Kidney tubule cell (primary cell): ENCODE measurements at regions not wholly inside any gene's neighbourhood (a gene's known extent, or its start where the extent isn't known, plus 50 kb on each side); places are given as distances from the start of the nearest gene placed in this dataset.

Experiments
- DNase-seq: peaks from one replicate; pipeline ENCODE4 v3.0.0-alpha.2; 2018; ENCODE audit warnings: low spot score

DNA sequence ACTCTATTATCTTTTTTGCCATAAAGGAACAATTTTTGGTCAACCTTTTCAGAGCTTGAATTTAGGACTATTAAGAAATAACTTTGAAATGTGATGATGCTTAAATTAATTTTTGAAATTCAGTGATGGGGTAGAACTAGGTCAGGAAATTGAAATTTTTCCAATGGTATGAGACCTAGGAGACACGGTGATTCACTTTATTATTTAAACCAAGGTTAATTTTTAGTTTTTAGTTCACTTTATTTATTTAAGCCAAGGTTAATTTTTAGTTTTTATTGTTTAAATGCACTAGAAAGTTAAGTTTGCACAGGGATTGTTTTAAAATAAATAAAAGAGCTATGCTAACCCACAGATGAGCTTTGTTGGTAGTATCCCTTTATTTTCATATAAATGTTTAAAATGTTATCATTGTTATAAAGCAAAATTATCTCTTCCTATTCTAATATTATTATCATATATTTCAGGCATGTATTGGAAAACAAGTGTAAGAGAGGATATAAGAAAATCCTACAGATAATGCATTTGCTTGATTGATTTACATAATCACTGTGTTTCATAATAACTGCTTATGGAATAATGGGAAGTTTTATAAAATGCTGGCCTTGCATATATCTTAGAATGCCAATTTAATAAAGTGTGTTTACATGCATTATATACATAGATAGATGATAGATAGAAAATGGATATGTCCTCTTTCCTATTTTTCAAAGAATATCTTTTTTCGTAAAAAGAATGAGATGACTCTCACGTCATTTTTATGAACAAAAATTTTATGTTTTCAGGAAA, 163.6 kb downstream of the HGF start:
- DNase-seq = no peak

DNA sequence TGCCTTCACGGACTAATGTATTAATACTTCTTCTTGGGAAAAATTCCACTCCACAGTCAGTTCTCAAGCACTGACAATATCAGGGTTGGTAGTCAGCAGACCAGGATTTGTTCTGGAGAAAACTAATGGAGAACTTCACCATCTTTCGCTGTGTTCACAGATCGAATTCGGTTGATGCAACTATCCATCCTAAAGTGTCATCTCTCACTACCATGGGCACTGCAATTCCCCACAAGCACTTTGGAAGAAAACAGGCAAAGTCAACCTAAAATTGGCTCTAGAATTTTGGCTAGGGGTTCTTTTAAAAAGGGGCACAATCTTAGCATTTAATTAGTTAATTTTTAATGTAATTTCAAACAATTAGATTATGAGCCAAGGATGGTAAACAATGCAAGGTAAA, 164.4 kb downstream of the HGF start:
- no peak for DNase-seq

DNA sequence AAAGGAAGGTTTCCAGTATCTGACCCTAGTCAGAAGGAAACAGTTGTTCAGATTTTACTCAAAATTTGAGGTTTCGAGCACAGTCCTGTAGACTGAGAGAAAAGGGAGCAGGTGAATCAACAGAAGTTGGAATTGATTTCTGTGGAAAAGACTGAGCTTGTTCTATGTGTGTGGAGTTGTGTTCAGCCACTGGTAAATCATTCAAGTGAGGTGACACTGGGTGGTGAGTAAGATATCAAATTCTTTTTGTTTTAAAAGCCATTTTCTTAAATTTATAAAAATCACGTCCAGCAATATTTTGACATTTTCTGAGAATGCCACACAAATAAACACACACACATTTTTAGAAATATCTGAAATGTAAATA, 165.1 kb downstream of the HGF start:
- peak; percentile 58 for DNase-seq

DNA sequence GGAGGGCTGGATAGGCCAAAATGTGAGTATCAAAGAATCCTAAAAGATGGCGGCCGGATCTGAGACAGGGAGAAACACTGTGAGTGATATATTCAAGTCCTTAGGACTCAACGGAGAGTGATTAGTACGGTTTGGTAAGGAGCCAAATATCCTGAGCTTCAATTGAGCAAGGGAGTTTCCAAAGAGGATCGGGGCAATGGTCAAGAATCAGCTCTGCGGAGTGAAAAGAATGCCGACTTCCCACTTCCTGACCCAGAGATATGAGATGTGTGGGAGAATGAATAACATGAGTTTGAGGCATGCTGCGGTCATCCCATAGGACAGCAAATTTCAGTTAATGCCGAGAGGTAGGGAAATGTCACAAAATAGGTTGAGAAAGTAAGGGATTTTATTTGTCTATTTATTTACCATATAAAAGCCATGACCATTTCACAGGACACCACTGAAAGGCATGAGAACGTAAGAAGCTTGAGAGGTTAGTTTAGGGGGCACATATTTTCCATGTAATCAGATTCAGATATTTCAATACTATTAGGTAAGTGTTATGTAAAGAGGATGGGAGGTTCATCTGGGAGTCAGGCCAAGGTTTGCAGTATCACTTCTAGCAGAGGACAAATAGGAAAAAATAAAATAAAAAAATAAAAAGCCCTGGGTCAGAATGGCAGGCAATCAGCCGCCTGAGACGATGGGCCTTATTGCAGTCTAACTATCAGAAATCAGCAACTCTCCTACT, 165.6 kb downstream of the HGF start:
- DNase-seq = peak; percentile 97

DNA sequence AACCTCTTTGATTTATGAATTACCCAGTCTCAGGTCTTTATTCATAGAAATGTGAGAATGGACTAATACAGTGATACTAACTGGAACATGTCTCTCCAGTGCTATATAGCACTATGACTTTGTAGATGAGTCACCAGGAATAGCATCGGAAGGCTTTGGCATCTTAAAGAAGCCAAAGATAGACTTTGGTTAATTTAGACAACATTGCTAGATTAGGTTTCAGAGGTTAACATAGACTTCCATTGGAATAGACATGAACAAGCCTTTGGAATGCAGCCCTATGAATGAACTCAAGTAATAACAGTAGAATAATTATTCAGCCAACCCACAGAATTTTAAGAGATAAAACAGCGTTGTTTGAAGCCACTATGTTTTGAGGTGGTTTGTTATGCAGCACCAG, 169.2 kb downstream of the HGF start:
- DNase-seq = no peak

DNA sequence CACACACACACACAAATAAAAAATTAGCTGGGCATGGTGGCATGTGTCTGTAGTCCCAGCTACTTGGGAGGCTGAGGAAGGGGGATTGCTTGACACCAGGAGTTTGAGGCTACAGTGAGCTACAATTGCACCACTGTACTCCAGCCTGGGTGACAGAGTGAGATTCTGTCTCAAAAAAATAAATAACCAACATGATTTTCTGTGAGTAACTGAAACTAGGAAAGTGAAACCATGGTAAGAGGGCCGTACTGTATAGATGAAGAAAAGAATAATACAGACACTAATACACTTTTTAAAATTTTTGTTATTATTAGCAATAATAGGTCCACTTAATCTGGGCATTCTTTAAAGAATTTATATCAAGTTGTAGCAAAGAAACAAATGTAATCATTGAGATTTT, 170.9 kb downstream of the HGF start:
- DNase-seq = no peak

DNA sequence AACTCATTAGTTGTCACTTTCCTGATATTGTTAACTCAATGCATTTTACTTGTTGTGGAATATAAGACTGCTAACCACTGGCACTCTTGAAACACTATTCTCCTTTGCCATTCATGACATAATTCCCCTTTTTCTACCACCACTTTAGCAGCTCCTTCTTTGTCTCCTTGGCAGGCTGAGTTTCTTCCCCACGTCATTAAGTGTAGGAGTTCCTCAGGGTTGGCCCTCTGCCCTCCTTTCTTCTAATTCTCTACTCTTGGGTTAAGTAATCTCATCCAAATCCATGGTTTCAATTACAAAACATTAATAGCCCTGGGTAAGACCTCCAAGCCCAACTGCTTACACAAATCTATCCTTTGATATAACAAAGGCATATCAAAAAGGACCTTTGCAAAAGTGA, 175.1 kb downstream of the HGF start:
- DNase-seq = no peak

DNA sequence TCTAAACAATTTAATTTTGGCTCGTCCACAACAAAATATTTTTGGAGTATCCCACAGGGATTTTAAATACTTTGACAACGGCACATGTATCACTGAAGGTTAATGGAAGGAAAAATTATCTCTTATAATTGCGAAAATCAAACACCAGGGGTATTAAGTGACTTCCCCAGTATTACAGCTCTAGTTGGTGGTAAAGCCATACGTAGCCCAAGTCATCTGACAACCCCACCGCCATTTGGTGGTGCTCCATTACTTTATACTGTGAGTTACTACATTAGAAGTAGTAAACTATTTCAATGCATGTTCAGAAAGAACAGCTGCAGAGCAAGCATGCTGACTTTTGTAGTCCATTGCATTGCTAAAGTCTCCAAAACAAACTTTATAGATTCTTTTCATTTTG, 179.7 kb downstream of the HGF start:
- no peak for DNase-seq

DNA sequence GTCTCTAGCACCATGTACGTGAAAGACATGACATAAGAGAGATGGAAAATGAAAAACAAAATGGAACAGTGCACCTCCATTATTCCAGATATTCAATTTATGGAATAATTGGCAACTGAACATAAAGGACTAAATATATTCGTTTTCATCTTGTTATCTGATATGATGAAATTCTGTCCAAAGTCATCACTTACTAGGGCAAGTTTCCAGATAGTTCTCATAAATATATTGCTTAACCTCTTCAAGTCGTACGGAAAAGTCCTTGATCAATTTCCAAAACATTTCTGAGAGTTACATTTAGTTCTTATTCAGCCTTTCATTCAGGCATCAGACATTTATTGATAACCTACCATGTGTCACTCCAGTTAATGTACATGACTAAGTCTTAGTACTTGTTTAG, 185.2 kb downstream of the HGF start:
- DNase-seq = no peak

DNA sequence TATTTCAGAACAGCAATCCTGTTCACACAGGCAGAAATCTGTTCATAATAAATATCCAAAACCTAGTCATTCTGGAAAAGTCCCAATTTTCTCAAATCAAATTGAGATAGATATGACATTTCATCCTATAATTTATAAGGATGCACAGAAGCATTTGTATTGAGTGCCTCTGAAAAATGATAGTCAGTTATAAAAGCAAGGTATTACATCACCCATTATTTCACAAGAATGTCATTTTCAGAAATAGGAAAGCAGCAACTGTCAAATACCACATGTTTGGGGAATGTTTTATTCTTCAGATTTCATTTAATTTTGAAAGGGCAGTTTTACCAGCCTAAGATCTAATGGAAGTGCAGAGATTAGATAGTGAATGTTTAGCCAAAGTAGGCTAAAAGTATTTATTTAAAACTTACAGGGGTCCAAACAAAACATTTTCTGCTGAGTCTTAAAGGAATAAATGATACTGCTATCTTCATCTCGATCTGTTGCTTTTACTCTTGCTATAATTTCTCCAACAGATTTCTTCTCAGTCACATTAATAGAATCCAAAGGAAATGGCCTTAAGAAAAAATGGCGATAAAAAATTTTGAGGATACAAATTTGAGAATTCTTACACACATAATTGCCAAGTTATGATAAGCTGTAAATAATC, 185.8 kb downstream of the HGF start:
- no peak for DNase-seq

DNA sequence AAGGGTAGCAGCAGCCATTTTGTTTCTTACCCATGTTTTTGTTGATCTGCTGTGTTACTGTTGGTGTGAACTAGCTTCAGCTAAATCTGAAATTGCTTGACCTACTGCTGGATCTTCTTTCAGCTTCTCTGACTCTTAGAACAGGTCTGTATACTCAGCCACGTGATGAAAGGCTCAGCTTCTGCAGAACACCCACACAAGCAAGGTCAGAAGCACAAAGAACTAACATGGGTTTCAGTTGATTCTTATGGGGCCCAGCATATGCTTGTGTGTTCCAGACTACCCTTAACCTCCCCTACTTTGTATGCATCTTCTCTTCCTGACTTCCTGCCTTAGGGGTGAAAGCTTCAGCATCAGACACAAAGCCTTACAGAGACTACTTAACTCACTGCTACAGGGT, 186.8 kb downstream of the HGF start:
- no peak for DNase-seq

DNA sequence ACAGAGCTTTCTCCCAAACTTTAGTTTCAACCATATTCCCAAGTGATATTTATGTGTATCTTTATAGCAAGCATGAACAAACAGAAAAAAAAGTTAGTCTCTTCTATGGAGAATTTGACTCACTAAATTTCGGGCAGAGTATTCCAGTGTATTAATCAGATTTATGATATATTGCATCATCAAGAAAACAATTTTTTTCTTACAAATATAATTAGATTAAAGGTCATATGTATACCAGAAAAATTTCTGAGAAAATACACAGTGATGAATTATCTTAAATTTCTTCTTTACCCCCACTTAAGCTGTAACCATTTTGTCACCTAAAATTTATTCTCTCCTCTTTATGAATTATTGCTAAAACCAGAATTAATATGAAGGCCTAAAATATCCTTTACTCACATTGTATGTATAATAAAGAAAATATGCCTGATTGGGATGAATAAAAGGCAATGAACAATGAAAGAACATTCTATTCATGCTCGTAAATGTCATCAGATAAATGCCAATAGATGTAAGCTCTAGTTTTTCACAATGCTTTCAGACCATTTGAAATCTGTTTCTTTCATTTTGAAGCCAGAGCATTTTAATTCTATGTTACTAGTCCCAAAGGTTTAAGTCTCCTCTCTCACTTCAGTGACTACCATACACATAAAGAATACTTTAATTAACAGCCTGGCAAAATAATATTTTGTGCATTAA, 192.1 kb downstream of the HGF start:
- DNase-seq = no peak

DNA sequence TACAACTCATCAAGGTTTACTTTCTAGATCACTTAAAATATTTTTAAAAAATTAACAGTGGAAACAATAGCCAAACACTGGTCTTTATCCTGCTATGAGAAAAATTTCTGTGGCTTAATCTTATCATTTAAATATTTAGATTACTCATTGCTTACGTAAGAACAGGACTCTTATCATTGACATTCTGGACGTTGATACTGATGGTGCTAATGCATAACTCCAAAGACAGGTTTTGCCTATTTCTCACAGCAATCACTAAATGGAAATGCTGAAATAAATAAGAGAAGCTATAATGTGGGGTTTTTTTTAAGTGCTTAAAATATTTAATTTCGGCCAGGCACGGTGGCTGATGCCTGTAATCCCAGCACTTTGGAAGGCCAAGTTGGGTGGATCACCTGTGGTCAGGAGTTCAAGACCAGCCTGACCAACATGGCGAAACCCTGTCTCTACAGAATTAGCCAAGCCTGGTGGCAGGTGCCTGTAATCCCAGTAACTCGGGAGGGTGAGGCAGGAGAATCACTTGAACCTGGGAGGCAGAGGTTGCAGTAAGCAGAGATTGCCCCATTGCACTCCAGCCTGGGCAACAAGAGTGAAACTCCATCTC, 195.0 kb downstream of the HGF start:
- no peak for DNase-seq

DNA sequence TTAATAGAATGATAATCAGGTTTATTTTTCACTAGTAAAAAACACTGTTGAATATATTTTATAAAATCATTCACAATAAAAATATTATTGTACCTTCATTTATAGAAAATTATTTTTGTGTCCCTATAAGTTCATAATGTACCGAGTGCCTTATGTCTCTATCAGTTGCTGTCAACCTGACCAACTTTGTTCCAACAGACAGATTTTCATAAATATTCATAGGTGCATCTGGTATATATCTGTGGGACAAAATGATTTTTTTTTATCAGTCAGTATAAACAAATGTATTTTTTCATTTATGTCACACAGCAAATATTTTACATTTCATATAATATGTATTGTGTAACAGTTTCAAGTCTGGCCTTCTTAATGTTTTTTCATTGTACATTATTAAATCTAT, 195.9 kb downstream of the HGF start:
- no peak for DNase-seq

DNA sequence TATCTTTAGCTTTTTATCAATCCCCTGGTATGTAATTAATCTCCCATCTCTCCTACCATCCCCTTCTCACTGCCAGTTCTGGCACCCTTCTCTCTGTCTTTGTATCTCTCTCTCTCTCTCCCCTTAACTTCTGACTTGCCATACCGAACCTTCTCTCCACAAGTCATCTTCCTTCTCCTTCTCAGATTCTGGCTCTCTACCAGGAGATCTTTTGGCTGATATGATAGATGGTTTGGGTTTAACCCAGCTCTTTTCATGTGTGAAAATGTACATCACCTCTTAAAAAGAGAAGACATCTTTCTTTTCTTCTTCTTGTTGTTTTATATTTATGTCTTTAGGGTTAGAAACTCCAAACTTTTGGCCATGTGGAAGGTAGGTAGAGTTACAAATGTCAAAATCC, 196.7 kb downstream of the HGF start:
- no peak for DNase-seq

DNA sequence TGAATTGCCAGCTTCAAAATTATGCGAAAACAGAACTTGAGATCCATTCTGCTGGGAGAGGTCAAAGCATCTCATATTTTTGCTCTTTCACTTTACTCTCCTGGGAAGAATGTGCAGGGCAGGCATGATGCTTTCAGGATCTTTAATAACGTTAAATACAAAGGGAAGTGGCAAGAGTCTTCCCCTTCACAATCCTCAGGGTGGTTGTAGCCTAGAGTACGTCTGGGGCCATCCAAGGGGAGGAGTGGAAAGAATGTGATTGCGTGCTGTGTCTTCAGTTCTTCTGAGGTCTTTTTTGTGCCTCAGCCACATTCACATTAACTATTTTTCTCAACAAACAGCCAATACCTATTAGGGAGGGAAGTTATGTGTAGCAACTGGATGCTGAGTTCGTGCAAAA, 207.3 kb downstream of the HGF start:
- DNase-seq = no peak

DNA sequence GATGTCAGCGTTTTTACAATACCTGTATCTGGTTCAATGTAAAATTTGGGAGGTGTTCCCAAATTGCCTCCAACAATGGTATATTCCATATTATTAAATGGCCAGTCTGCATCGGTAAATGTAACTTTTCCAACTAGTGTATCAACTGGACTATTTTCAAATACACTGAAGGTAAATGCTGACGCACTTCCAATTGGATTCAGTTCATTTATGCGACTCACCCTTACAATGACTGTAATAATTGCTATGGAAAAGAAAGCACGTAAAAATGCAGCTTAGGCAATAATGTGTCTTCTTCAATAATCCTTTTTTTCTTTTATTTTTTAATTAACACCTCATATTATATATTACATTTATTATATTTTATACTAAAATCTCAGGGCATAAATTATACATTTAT, 209.1 kb downstream of the HGF start:
- DNase-seq = no peak

DNA sequence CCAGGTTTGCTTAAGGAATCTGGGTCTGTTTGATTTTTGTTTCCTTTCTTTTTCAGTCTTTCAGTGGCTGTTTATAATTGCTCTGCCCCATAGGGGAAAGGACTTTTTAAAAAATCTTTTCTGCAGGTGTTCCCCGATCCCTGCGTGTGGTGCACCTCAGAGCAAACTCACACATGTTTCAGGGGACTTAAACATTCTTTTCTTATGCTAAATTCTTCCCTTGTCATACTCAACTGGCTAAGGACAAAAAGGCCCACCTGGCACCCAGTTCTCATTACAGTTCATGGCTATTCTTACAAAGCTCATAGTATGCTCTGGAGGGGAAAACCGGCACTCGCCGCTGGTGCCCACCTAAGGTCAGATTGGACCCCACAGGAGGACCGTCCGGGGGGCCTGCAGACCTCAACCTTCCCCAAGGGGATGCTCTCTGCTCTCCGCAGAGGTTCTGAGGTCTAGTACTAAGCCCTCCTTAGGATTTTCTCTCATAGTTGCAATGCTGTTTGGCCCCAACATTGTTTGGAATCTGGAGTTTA, 220.3 kb downstream of the HGF start:
- no peak for DNase-seq

DNA sequence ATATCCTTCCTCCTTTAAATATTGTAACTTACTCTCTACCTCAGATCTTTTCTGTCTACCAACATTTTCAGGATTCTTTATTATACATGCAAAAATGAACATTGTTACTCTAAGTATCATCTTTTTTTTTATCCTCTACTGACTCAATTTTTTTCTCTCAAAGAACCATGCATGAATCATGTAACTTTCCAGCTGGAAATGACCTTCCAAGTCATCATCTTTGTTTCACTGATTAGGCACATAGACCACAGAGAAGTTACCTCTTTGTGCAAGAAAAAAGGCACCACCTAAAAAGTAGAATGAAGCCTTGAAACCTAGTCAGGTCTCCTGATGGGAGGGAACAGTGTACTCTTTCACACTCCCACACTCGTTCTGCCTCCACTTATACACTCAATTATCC, 234.9 kb downstream of the HGF start:
- peak; percentile 8 for DNase-seq

DNA sequence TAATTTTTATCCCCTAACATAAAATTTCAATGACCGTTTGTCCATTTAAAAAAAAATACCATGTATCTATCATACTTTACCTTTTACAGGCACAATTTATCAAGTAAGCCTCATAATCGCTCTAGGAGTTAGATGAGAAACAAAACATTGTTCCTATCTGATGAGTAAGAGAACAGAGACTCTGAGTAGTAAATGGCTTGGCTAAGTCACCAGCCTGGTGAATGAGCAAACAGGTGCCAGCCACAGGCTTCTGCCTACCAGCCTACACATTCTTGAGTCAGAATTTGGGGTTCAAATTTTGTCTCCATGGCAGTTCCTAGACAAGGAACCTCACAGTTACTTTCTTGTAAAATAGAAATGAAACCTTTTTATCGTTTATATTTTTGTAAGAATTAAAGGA, 235.4 kb downstream of the HGF start:
- peak; percentile 39 for DNase-seq

DNA sequence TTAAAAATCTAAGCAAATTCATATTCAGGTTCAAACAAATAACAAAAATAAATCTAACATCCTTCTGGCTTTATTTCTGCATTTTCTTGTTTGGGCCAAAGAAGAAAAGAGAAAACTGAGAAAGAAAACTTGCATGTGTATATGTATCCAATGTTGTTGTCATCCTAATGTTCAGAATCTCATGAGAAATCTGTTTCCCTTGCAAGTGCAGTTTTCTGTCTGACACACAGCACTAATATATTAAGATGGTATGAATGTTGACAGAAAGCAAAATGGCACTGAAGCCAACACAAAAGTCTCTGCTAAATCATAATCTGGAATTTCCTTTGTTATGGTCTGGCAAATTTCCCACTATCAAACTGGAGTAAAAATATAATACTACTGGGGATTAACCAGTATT, 235.9 kb downstream of the HGF start:
- no peak for DNase-seq

DNA sequence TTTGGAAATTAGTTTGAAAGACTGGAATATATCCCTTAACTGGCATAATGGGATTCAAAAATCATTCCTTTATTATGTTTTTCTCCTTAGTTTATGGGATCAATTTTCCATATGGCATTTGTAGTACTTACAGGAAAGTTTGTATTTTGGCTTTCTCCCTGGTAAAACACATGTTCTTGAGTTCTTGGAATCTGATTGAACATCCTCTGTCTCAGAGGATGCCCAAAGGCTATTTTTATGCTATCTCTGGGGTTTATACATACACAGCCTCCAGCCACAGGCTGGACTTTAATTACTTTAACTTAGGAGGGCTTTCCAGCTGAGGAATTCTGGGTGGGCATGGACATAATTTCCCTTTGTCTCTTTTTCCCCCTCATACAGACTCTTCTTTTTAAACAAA, 236.4 kb downstream of the HGF start:
- no peak for DNase-seq
